SK-N-SH (cell line): ENCODE measurements at regions not wholly inside any gene's neighbourhood (a gene's known extent, or its start where the extent isn't known, plus 50 kb on each side); places are given as distances from the start of the nearest gene placed in this dataset.

Experiments
- CTCF ChIA-PET: fragments of 300-600, 350-600 bp; formaldehyde crosslinking; extraction: SDS; loops from one replicate; lab custom pipeline; 2021; lab: Yijun Ruan, JAX
- POLR2A ChIA-PET: fragments of 350-600 bp; sonication (Branson Sonifier 250); formaldehyde crosslinking; extraction: SDS; loops from one replicate; lab custom pipeline; 2020; ENCODE audit warnings: antibody characterized with exemption, inconsistent platforms; lab: Yijun Ruan, JAX
- DNase-seq: peaks from one replicate; pipeline ENCODE4 v3.0.0; 2012
- H2AFZ ChIP-seq: fragments of 200-600 bp; sonication (generic); 2 replicates; pipeline ENCODE4 v1.8.1; 2016; ENCODE audit warnings: antibody characterized with exemption, mild to moderate bottlenecking, low read depth
- H3F3A ChIP-seq: fragments of 200-600 bp; sonication (generic); replicated peaks from 2 replicates; pipeline ENCODE3; 2016; ENCODE audit warnings: antibody characterized with exemption, mild to moderate bottlenecking; ENCODE audit not compliant: insufficient read depth
- H3K27ac ChIP-seq, 2 experiments: fragments of 200-500 bp in 1 of 2; fragments of 200-600 bp in 1 of 2; sonication (Bioruptor generic) in 1 of 2; sonication (generic), shearing (Covaris generic) in 1 of 2; 2 replicates each; pipeline versions ENCODE4 v1.5.1 to v1.6.1; 2014 to 2016; ENCODE audit warnings: low read depth in 2 of 2, inconsistent platforms in 1 of 2, low read length in 1 of 2, mild to moderate bottlenecking in 1 of 2, mixed read lengths in 1 of 2
- H3K27me3 ChIP-seq: fragments of 200-600 bp; sonication (generic), shearing (Covaris generic); 2 replicates; pipeline ENCODE4 v1.6.1; 2016; ENCODE audit warnings: mixed run types; ENCODE audit not compliant: insufficient read depth
- H3K36me3 ChIP-seq, 2 experiments: fragments of 200-500 bp in 1 of 2; fragments of 200-600 bp in 1 of 2; sonication (Bioruptor generic) in 1 of 2; sonication (generic) in 1 of 2; replicated peaks in 1 of 2; 2 replicates each; pipeline versions ENCODE3 to v1.5.1; 2014 to 2016; ENCODE audit warnings: low read length in 1 of 2, mild to moderate bottlenecking in 1 of 2; ENCODE audit not compliant: insufficient read depth in 2 of 2, control insufficient read depth in 1 of 2
- H3K4me1 ChIP-seq, 2 experiments: fragments of 200-500 bp in 1 of 2; fragments of 200-600 bp in 1 of 2; sonication (Bioruptor generic) in 1 of 2; sonication (generic), shearing (Covaris generic) in 1 of 2; 2 replicates each; pipeline versions ENCODE4 v1.5.1 to v1.6.1; 2014 to 2016; ENCODE audit warnings: low read depth in 1 of 2, low read length in 1 of 2, mixed run types in 1 of 2; ENCODE audit not compliant: insufficient read depth in 2 of 2, control insufficient read depth in 1 of 2
- H3K4me2 ChIP-seq: fragments of 200-600 bp; sonication (generic), shearing (Covaris generic); 2 replicates; pipeline ENCODE4 v1.6.1; 2017; ENCODE audit warnings: mixed run types
- H3K4me3 ChIP-seq, 2 experiments: fragments of 200-500 bp in 1 of 2; fragments of 200-600 bp in 1 of 2; sonication (Bioruptor generic) in 1 of 2; sonication (generic), shearing (Covaris generic) in 1 of 2; 2 replicates each; pipeline versions ENCODE4 v1.5.1 to v1.8.1; 2014 to 2016; ENCODE audit warnings: low read depth in 2 of 2, inconsistent platforms in 1 of 2, low read length in 1 of 2, mild to moderate bottlenecking in 1 of 2, mixed read lengths in 1 of 2, moderate library complexity in 1 of 2
- H3K79me2 ChIP-seq: fragments of 200-600 bp; sonication (generic); 2 replicates; pipeline ENCODE4 v1.8.1; 2017; ENCODE audit warnings: mild to moderate bottlenecking; ENCODE audit not compliant: insufficient read depth
- H3K9ac ChIP-seq: fragments of 200-600 bp; sonication (generic); 2 replicates; pipeline ENCODE4 v1.6.1; 2017; ENCODE audit warnings: mixed run types
- H3K9me2 ChIP-seq: fragments of 200-600 bp; sonication (generic); 2 replicates; pipeline ENCODE4 v1.6.1; 2017; ENCODE audit warnings: mixed run types
- H3K9me3 ChIP-seq: fragments of 200-600 bp; sonication (generic); 2 replicates; pipeline ENCODE4 v1.6.1; 2017; ENCODE audit warnings: mixed run types, mild to moderate bottlenecking, moderate library complexity
- H4K20me1 ChIP-seq: fragments of 200-600 bp; sonication (generic); 2 replicates; pipeline ENCODE4 v1.6.1; 2017; ENCODE audit warnings: mild to moderate bottlenecking, mixed run types; ENCODE audit not compliant: insufficient read depth
- CHD2 ChIP-seq: fragments of 150-350 bp; IDR thresholded peaks from 2 replicates; pipeline ENCODE4 v1.6.1; 2018; ENCODE audit warnings: low read length; ENCODE audit not compliant: partially characterized antibody
- ELF1 ChIP-seq: IDR thresholded peaks from 2 replicates; pipeline ENCODE4 v1.4.0; 2012
- FOSL2 ChIP-seq: IDR thresholded peaks from 2 replicates; pipeline ENCODE4 v1.4.0; 2012; ENCODE audit warnings: low read depth, mild to moderate bottlenecking, moderate library complexity, borderline replicate concordance
- FOXM1 ChIP-seq: IDR thresholded peaks from 2 replicates; pipeline ENCODE4 v1.4.0; 2012; ENCODE audit warnings: low read depth, mild to moderate bottlenecking
- GABPA ChIP-seq: IDR thresholded peaks from 2 replicates; pipeline ENCODE4 v1.4.0; 2012; ENCODE audit warnings: low read depth, mild to moderate bottlenecking
- JUND ChIP-seq: IDR thresholded peaks from 2 replicates; pipeline ENCODE4 v1.4.0; 2012
- MEF2A ChIP-seq: IDR thresholded peaks from 2 replicates; pipeline ENCODE4 v1.4.0; 2012; ENCODE audit warnings: low read depth, borderline replicate concordance
- MXI1 ChIP-seq: IDR thresholded peaks from 2 replicates; pipeline ENCODE4 v1.6.1; 2012; ENCODE audit warnings: mild to moderate bottlenecking, low read depth, low read length, improper control_type of control experiment
- NFIC ChIP-seq: IDR thresholded peaks from 2 replicates; pipeline ENCODE4 v1.4.0; 2012; ENCODE audit warnings: borderline replicate concordance
- RAD21 ChIP-seq: IDR thresholded peaks from 2 replicates; pipeline ENCODE4 v1.6.1; 2012; ENCODE audit warnings: mild to moderate bottlenecking, low read length
- TAF1 ChIP-seq: IDR thresholded peaks from 2 replicates; pipeline ENCODE4 v1.6.1; 2012; ENCODE audit warnings: low read depth, mild to moderate bottlenecking, low read length, moderate library complexity, borderline replicate concordance
- TCF12 ChIP-seq: IDR thresholded peaks from 2 replicates; pipeline ENCODE4 v1.4.0; 2012
- TEAD4 ChIP-seq: IDR thresholded peaks from 2 replicates; pipeline ENCODE4 v1.4.0; 2012; ENCODE audit warnings: mild to moderate bottlenecking, borderline replicate concordance; ENCODE audit not compliant: insufficient read depth
- WGBS: methylation state at CpG from one replicate; pipeline ENCODE4 v1.1.6; 2017; ENCODE audit warnings: low lambda C conversion rate; 5-methylcytosine and 5-hydroxymethylcytosine counted together
- TF ChIP-seq, protein P1 (sequence below): IDR thresholded peaks from 2 replicates; pipeline ENCODE4 v1.4.0; 2012; ENCODE audit warnings: low read depth
- TF ChIP-seq, protein P2 (sequence below): fragments of 150-350 bp; IDR thresholded peaks from 2 replicates; pipeline ENCODE4 v1.6.1; 2016; ENCODE audit warnings: mild to moderate bottlenecking, low read depth, low read length
- TF ChIP-seq, protein P3 (sequence below): IDR thresholded peaks from 2 replicates; pipeline ENCODE4 v1.4.0; 2012; ENCODE audit warnings: low read depth, borderline replicate concordance

DNA sequence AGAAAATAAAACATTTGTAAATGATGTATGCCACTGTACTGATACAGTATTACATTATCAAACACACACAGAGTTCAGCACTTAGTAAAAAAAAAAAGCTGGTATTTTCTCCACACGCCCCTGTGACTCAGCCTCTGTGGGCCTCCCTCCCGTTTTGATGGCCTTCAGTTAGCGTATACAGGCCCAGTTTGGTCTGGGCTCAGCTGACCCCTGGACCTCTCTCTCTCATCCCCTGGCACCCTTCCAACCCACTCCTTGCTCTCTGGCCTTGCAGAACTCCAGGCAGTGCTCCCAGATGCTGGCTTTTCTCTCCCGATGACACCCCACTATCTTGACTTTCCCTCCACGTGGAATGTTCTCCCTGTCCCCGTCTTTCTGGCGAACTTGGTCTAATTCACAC, 89.0 kb upstream of the LIMCH1 start:
- Histone ChIP-seq H3K27me3 (no peaks in the 10 kb centered on the region), H3K9ac (no peak overlapping the region), H3K79me2 (no peaks in the 10 kb centered on the region), H3K4me1 (peaks cover 0 to 5% of the 10 kb centered on the region in 2 experiments; a peak in 1 of 4 replicates), H3K9me2 (no peaks in the 10 kb centered on the region), H3K27ac (no peak overlapping the region), H3K36me3 (no peaks in the 10 kb centered on the region), H3K9me3 (no peaks in the 10 kb centered on the region), H3F3A (no peaks in the 10 kb centered on the region), H3K4me3 (no peak overlapping the region), H3K4me2 (no peak overlapping the region), H2AFZ (no peak overlapping the region), H4K20me1 (no peaks in the 10 kb centered on the region)
- no peak for DNase-seq
- ChIA-PET POLR2A (interaction anchor here (0.6 kb wide), 1 partner anchor 28 kb away, joined by 3 read pairs; no protein-coding TSS in a partner anchor), CTCF (interaction anchor here (2.2 kb wide), 1 partner anchor 88 kb away, joined by 7 read pairs; no protein-coding TSS in a partner anchor)
- 49% methylated on average over 7 of the region's 7 CpGs for WGBS
- TF ChIP-seq ELF1 (no peak), NFIC (no peak), MXI1 (no peak), GABPA (no peak), FOXM1 (no peak), RAD21 (no peak), TEAD4 (no peak), JUND (no peak), TCF12 (no peak), CHD2 (no peak), FOSL2 (no peak), TAF1 (no peak), MEF2A (no peak)
- TF ChIP-seq, protein P1, sequence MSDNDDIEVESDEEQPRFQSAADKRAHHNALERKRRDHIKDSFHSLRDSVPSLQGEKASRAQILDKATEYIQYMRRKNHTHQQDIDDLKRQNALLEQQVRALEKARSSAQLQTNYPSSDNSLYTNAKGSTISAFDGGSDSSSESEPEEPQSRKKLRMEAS: no peak
- TF ChIP-seq, protein P2, sequence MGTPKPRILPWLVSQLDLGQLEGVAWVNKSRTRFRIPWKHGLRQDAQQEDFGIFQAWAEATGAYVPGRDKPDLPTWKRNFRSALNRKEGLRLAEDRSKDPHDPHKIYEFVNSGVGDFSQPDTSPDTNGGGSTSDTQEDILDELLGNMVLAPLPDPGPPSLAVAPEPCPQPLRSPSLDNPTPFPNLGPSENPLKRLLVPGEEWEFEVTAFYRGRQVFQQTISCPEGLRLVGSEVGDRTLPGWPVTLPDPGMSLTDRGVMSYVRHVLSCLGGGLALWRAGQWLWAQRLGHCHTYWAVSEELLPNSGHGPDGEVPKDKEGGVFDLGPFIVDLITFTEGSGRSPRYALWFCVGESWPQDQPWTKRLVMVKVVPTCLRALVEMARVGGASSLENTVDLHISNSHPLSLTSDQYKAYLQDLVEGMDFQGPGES: no peak
- TF ChIP-seq, protein P3, sequence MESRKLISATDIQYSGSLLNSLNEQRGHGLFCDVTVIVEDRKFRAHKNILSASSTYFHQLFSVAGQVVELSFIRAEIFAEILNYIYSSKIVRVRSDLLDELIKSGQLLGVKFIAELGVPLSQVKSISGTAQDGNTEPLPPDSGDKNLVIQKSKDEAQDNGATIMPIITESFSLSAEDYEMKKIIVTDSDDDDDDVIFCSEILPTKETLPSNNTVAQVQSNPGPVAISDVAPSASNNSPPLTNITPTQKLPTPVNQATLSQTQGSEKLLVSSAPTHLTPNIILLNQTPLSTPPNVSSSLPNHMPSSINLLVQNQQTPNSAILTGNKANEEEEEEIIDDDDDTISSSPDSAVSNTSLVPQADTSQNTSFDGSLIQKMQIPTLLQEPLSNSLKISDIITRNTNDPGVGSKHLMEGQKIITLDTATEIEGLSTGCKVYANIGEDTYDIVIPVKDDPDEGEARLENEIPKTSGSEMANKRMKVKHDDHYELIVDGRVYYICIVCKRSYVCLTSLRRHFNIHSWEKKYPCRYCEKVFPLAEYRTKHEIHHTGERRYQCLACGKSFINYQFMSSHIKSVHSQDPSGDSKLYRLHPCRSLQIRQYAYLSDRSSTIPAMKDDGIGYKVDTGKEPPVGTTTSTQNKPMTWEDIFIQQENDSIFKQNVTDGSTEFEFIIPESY: no peak

DNA sequence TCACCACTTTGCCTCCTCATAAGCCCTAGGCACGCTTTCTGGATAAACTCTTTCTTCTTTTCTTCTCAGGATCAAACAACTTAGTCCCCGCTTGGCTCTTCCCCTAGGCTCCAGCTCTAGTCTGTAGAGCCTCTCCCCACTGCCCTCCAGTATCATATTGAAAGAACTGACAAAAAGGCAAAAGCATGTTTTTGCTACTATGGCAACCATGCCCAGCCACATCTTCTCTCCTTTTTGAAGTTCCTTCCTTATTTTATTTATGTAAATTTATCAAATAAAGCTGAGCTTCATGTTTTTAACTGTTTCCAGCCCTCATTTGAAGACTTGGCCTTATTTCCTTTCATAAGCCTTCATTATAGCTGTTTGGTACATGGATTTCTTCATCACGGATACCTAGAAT, 86.0 kb upstream of the LIMCH1 start:
- Histone ChIP-seq H3K9me2 (no peaks in the 10 kb centered on the region), H3K4me2 (no peak overlapping the region), H3K27me3 (no peaks in the 10 kb centered on the region), H3K27ac (no peak overlapping the region), H3K4me3 (no peak overlapping the region), H3K9me3 (no peaks in the 10 kb centered on the region), H3K4me1 (peaks cover 0 to 14% of the 10 kb centered on the region in 2 experiments; a peak in 2 of 4 replicates), H3K79me2 (no peaks in the 10 kb centered on the region), H2AFZ (no peak overlapping the region), H3K9ac (no peak overlapping the region), H3K36me3 (no peaks in the 10 kb centered on the region), H4K20me1 (no peaks in the 10 kb centered on the region), H3F3A (no peaks in the 10 kb centered on the region)
- ChIA-PET POLR2A (no interaction called here), CTCF (interaction anchor here (1.0 kb wide), 1 partner anchor 11 kb away, joined by 3 read pairs; no protein-coding TSS in a partner anchor)
- DNase-seq: no peak
- TF ChIP-seq, protein P3: no peak
- TF ChIP-seq FOSL2 (no peak), NFIC (no peak)
- 67% methylated on average over 3 of the region's 3 CpGs for WGBS
